RWPE2 (cell line): ENCODE measurements at regions not wholly inside any gene's neighbourhood (a gene's known extent, or its start where the extent isn't known, plus 50 kb on each side); places are given as distances from the start of the nearest gene placed in this dataset.

ENCODE experiments used
- ATAC-seq: fragments of 200-7000 bp; cut with Tn5 transposase; 3 replicates; pipeline ENCODE4 v1.9.1; 2021; ENCODE audit warnings: low read depth
- DNase-seq: peaks from one replicate; pipeline ENCODE4 v3.0.0-alpha.2; 2020; ENCODE audit warnings: low spot score
- H3K27ac ChIP-seq: fragments of 450-650 bp; 2 replicates; pipeline ENCODE4 v1.5.1; 2017; ENCODE audit warnings: mild to moderate bottlenecking; ENCODE audit not compliant: poor library complexity, severe bottlenecking
- H3K27me3 ChIP-seq: fragments of 250-450 bp; sonication (Bioruptor Pico); 2 replicates; pipeline ENCODE4 v1.5.1; 2021; ENCODE audit warnings: mild to moderate bottlenecking, moderate library complexity; ENCODE audit not compliant: insufficient read depth, poor library complexity, severe bottlenecking
- H3K36me3 ChIP-seq: fragments of 250-450 bp; sonication (Bioruptor Pico); 2 replicates; pipeline ENCODE4 v1.5.1; 2020; ENCODE audit warnings: low read depth, mild to moderate bottlenecking, moderate library complexity
- H3K4me1 ChIP-seq: fragments of 250-450 bp; sonication (Bioruptor Pico); 2 replicates; pipeline ENCODE4 v1.5.1; 2021; ENCODE audit warnings: mild to moderate bottlenecking, moderate library complexity; ENCODE audit not compliant: insufficient read depth, poor library complexity, severe bottlenecking
- H3K4me3 ChIP-seq: fragments of 250-450 bp; sonication (Bioruptor Pico); 2 replicates; pipeline ENCODE4 v1.5.1; 2021; ENCODE audit warnings: mild to moderate bottlenecking, moderate library complexity; ENCODE audit not compliant: severe bottlenecking
- H3K9me3 ChIP-seq: fragments of 250-450 bp; sonication (Bioruptor Pico); 2 replicates; pipeline ENCODE4 v1.5.1; 2021; ENCODE audit warnings: mild to moderate bottlenecking, moderate library complexity; ENCODE audit not compliant: severe bottlenecking
- CTCF ChIP-seq: fragments of 450-650 bp; IDR thresholded peaks from one replicate; pipeline ENCODE4 v1.5.1; 2017; ENCODE audit warnings: mild to moderate bottlenecking, moderate library complexity; ENCODE audit not compliant: poor library complexity, severe bottlenecking

GRCh38 chr13:88736026-88736425 lies 1064.9 kb downstream of the SLITRK5 start:
- DNase-seq = no peak
- Histone ChIP-seq H3K4me3 (no peak overlapping the region), H3K36me3 (no peaks in the 10 kb centered on the region), H3K27ac (no peak overlapping the region), H3K9me3 (no peaks in the 10 kb centered on the region), H3K27me3 (no peaks in the 10 kb centered on the region), H3K4me1 (no peaks in the 10 kb centered on the region)
- no peak for ATAC-seq
- no peak for TF ChIP-seq CTCF

GRCh38 chr13:88739195-88739594 lies 1068.0 kb downstream of the SLITRK5 start:
- no peak for TF ChIP-seq CTCF
- Histone ChIP-seq H3K36me3 (no peaks in the 10 kb centered on the region), H3K27ac (no peak overlapping the region), H3K4me3 (no peak overlapping the region), H3K9me3 (no peaks in the 10 kb centered on the region), H3K27me3 (no peaks in the 10 kb centered on the region), H3K4me1 (no peaks in the 10 kb centered on the region)
- no peak for DNase-seq
- no peak for ATAC-seq

- H3K27me3 ChIP-seq = no peaks in the 10 kb centered on the region
- no peak overlapping the region for H3K4me3 ChIP-seq
- no peak for ATAC-seq
- no peaks in the 10 kb centered on the region for H3K9me3 ChIP-seq
- no peak overlapping the region for H3K27ac ChIP-seq
- H3K36me3 ChIP-seq = no peaks in the 10 kb centered on the region
- no peak for TF ChIP-seq CTCF
- H3K4me1 ChIP-seq = no peaks in the 10 kb centered on the region
- DNase-seq = no peak
Measured at GRCh38 chr13:88744289-88744688, 1073.1 kb downstream of the SLITRK5 start.

- no peaks in the 10 kb centered on the region for H3K27me3 ChIP-seq
- no peak overlapping the region for H3K4me3 ChIP-seq
- no peaks in the 10 kb centered on the region for H3K36me3 ChIP-seq
- H3K27ac ChIP-seq = no peak overlapping the region
- H3K9me3 ChIP-seq = no peaks in the 10 kb centered on the region
- H3K4me1 ChIP-seq = no peaks in the 10 kb centered on the region
- ATAC-seq = no peak
- no peak for DNase-seq
- TF ChIP-seq CTCF = no peak
Measured at GRCh38 chr13:88745011-88745410, 1073.8 kb downstream of the SLITRK5 start.

- Histone ChIP-seq H3K27ac (no peak overlapping the region), H3K27me3 (no peaks in the 10 kb centered on the region), H3K9me3 (no peaks in the 10 kb centered on the region), H3K36me3 (no peaks in the 10 kb centered on the region), H3K4me3 (no peak overlapping the region), H3K4me1 (no peaks in the 10 kb centered on the region)
- TF ChIP-seq CTCF = no peak
- ATAC-seq (no peak), DNase-seq (no peak)
Measured at GRCh38 chr13:88752041-88752440, 1080.9 kb downstream of the SLITRK5 start.
